ENCODE measurements at regions not wholly inside any gene's neighbourhood (a gene's known extent, or its start where the extent isn't known, plus 50 kb on each side); places are given as distances from the start of the nearest gene placed in this dataset.

- H3K4me3 ChIP-seq (ENCODE audit: low read length) = no peak overlapping the region
- no peaks in the 10 kb centered on the region for H3K4me1 ChIP-seq (ENCODE audit: low read length)
- no peaks in the 10 kb centered on the region for H3K79me2 ChIP-seq (ENCODE audit: low read length)
- no peaks in the 10 kb centered on the region for H3K36me3 ChIP-seq (replicated peaks; ENCODE audit: insufficient read depth, low read length)
- no peaks in the 10 kb centered on the region for H3K27me3 ChIP-seq (replicated peaks; ENCODE audit: insufficient read depth, low read length)
- H3K9me2 ChIP-seq (replicated peaks; ENCODE audit: insufficient read depth, low read length) = no peaks in the 10 kb centered on the region
- no peaks in the 10 kb centered on the region for H3K9me3 ChIP-seq (replicated peaks; ENCODE audit: insufficient read depth, low read length)
- no peak overlapping the region for H3K4me2 ChIP-seq (ENCODE audit: low read depth, low read length)
- no peak overlapping the region for H2AFZ ChIP-seq (ENCODE audit: low read length)
- no peaks in the 10 kb centered on the region for H4K20me1 ChIP-seq (ENCODE audit: insufficient read depth, low read length)
- no peak for DNase-seq
- no peak overlapping the region for H3K9ac ChIP-seq (ENCODE audit: low read length)
- H3F3A ChIP-seq (ENCODE audit: insufficient read depth, low read length) = no peaks in the 10 kb centered on the region
- H3K27ac ChIP-seq (ENCODE audit: low read length) = no peak overlapping the region
- no peak for TF ChIP-seq EZH2 (optimal IDR thresholded peaks at IDR 0.05; ENCODE audit: low read depth, low read length)
- no peak for TF ChIP-seq EZH2phosphoT487 (IDR thresholded peaks at IDR 0.05; ENCODE audit: low read length)
- TF ChIP-seq CTCF (IDR thresholded peaks at IDR 0.05; ENCODE audit: low read length) = no peak
Observed at GRCh38 chr6:126826166-126826714, 292.2 kb upstream of the RSPO3 start.

GRCh38 chr6:126831461-126831860, 287.0 kb upstream of the RSPO3 start:
- TF ChIP-seq EZH2 (optimal IDR thresholded peaks at IDR 0.05; ENCODE audit: low read depth, low read length) (no peak), CTCF (IDR thresholded peaks at IDR 0.05; ENCODE audit: low read length) (no peak)
- Histone ChIP-seq H2AFZ (ENCODE audit: low read length) (no peak overlapping the region), H3K27ac (ENCODE audit: low read length) (no peak overlapping the region), H3F3A (ENCODE audit: insufficient read depth, low read length) (no peaks in the 10 kb centered on the region), H3K9me2 (replicated peaks; ENCODE audit: insufficient read depth, low read length) (no peaks in the 10 kb centered on the region), H3K36me3 (replicated peaks; ENCODE audit: insufficient read depth, low read length) (no peaks in the 10 kb centered on the region), H3K27me3 (replicated peaks; ENCODE audit: insufficient read depth, low read length) (no peaks in the 10 kb centered on the region), H3K4me2 (ENCODE audit: low read depth, low read length) (no peak overlapping the region), H3K4me3 (ENCODE audit: low read length) (no peak overlapping the region), H4K20me1 (ENCODE audit: insufficient read depth, low read length) (no peaks in the 10 kb centered on the region), H3K9me3 (replicated peaks; ENCODE audit: insufficient read depth, low read length) (no peaks in the 10 kb centered on the region), H3K4me1 (ENCODE audit: low read length) (no peaks in the 10 kb centered on the region), H3K9ac (ENCODE audit: low read length) (no peak overlapping the region), H3K79me2 (ENCODE audit: low read length) (no peaks in the 10 kb centered on the region)
- no peak for DNase-seq

- TF ChIP-seq EZH2 (optimal IDR thresholded peaks at IDR 0.05; ENCODE audit: low read depth, low read length) = no peak
- no peak for TF ChIP-seq CTCF (IDR thresholded peaks at IDR 0.05; ENCODE audit: low read length)
- no peak for TF ChIP-seq EZH2phosphoT487 (IDR thresholded peaks at IDR 0.05; ENCODE audit: low read length)
- H3K9me2 ChIP-seq (replicated peaks; ENCODE audit: insufficient read depth, low read length) = no peaks in the 10 kb centered on the region
- H3K4me2 ChIP-seq (ENCODE audit: low read depth, low read length) = no peak overlapping the region
- no peak overlapping the region for H3K9ac ChIP-seq (ENCODE audit: low read length)
- H3K4me1 ChIP-seq (ENCODE audit: low read length) = no peaks in the 10 kb centered on the region
- no peak overlapping the region for H2AFZ ChIP-seq (ENCODE audit: low read length)
- H3K27me3 ChIP-seq (replicated peaks; ENCODE audit: insufficient read depth, low read length) = no peaks in the 10 kb centered on the region
- no peak overlapping the region for H3K27ac ChIP-seq (ENCODE audit: low read length)
- H3K79me2 ChIP-seq (ENCODE audit: low read length) = no peaks in the 10 kb centered on the region
- no peaks in the 10 kb centered on the region for H3K9me3 ChIP-seq (replicated peaks; ENCODE audit: insufficient read depth, low read length)
- no peak overlapping the region for H3K4me3 ChIP-seq (ENCODE audit: low read length)
- no peaks in the 10 kb centered on the region for H3F3A ChIP-seq (ENCODE audit: insufficient read depth, low read length)
- H4K20me1 ChIP-seq (ENCODE audit: insufficient read depth, low read length) = no peaks in the 10 kb centered on the region
- no peaks in the 10 kb centered on the region for H3K36me3 ChIP-seq (replicated peaks; ENCODE audit: insufficient read depth, low read length)
- DNase-seq = no peak
Observed at GRCh38 chr6:126842769-126843168, 275.7 kb upstream of the RSPO3 start.
